KOPT-K1 (cell line): ENCODE measurements at regions not wholly inside any gene's neighbourhood (a gene's known extent, or its start where the extent isn't known, plus 50 kb on each side); places are given as distances from the start of the nearest gene placed in this dataset.
"Not testable (repeated sequence)": the region's sequence is repeated elsewhere in the genome, so short reads cannot be mapped to it uniquely, and the experiment has no call there.

ENCODE experiments used
- H3K27ac ChIP-seq: fragments of 200-600 bp; sonication (generic); 2 replicates; pipeline ENCODE4 v1.5.1; 2016; ENCODE audit warnings: antibody characterized with exemption, mild to moderate bottlenecking, low read depth, low read length; ENCODE audit not compliant: poor library complexity, severe bottlenecking
- H3K36me3 ChIP-seq: fragments of 200-600 bp; sonication (generic); 2 replicates; pipeline ENCODE4 v1.5.1; 2017; ENCODE audit warnings: antibody characterized with exemption, mild to moderate bottlenecking, low read length, moderate library complexity; ENCODE audit not compliant: insufficient read depth
- H3K9me3 ChIP-seq: fragments of 200-600 bp; sonication (generic); 2 replicates; pipeline ENCODE4 v1.5.1; 2017; ENCODE audit warnings: antibody characterized with exemption, low read length, mild to moderate bottlenecking; ENCODE audit not compliant: insufficient read depth, poor library complexity, severe bottlenecking

GRCh38 chr15:69606144-69606543, 153.5 kb downstream of the RPLP1 start:
- H3K27ac ChIP-seq, result no peak overlapping the region
- H3K9me3 ChIP-seq, result no peaks in the 10 kb centered on the region
- H3K36me3 ChIP-seq, result no peaks in the 10 kb centered on the region

DNA sequence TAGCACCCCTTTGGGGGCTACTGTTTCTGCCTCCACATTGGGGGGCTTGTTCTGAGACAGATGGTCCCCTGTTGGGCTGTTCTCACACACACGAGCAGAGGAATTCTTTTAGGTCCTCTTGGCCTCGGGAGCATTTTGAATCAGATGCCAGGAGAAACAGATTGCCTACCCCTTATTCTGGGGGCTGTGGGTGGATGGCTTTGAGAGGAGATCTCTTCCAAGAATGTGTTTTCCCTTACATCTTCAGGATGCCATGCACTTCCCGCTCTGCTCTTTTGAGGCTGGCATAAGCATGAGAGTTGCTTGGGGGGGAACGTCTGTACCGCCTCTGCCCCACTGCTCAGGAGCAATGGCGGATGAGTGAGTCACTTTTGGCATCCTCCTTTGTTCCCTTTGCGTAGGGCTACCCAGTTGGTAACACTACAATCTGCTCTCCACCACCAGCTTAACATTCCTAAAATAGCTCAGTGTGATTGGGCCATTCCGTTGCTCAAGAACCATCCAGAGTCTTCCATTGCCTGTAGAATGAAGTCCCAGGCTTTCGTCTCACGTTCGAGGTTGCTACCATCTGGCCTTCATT, 154.4 kb downstream of the RPLP1 start:
- no peaks in the 10 kb centered on the region for H3K36me3 ChIP-seq
- no peaks in the 10 kb centered on the region for H3K9me3 ChIP-seq
- no peak overlapping the region for H3K27ac ChIP-seq

DNA sequence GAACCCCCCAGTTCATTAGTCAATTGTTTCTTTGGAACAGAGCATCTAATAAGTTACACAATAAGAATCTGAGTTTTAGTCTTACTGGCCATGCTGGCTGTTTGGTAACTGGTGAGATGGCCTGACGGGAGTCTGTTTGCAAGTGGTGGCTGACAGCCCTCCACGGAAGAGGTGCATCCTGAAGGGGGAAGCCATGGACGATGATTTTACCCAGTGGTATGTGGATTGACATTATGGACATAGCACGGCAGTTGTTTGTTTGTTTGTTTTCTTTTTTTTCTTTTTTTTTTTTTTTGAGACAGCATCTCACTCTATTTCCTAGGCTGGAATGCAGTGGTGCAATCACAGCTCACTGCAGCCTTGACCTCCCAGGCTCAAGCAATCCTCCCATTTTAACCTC, 156.0 kb downstream of the RPLP1 start:
- Histone ChIP-seq H3K36me3 (no peaks in the 10 kb centered on the region), H3K27ac (no peak overlapping the region), H3K9me3 (no peaks in the 10 kb centered on the region)

- no peaks in the 10 kb centered on the region for H3K36me3 ChIP-seq
- no peak overlapping the region for H3K27ac ChIP-seq
- H3K9me3 ChIP-seq, result no peaks in the 10 kb centered on the region
Measured at GRCh38 chr15:69609176-69609575, 156.6 kb downstream of the RPLP1 start.

- H3K27ac ChIP-seq, result no peak overlapping the region
- no peaks in the 10 kb centered on the region for H3K36me3 ChIP-seq
- H3K9me3 ChIP-seq, result no peaks in the 10 kb centered on the region
Measured at GRCh38 chr15:69609776-69610175, 157.2 kb downstream of the RPLP1 start.

DNA sequence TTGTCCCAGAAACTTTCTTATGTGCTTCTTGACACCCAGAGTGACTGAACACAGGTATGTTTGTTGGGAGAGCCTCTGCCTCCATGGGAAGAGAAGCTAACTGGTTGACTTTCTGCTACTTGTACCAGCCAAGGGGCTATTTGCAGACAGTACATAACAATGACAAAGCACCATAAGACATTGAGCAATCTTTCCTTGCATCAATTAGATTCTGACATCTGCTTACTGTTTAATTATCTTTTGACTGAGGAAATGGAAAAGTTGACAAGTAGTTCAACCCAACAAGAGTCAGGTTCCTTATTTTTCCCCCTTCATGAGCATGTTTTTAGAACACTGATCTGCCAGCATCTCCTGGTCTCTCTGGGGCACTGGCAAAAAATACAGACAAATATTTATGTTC, 157.7 kb downstream of the RPLP1 start:
- H3K9me3 ChIP-seq, result no peaks in the 10 kb centered on the region
- H3K27ac ChIP-seq, result no peak overlapping the region
- no peaks in the 10 kb centered on the region for H3K36me3 ChIP-seq

- H3K36me3 ChIP-seq, result no peaks in the 10 kb centered on the region
- no peaks in the 10 kb centered on the region for H3K9me3 ChIP-seq
- no peak overlapping the region for H3K27ac ChIP-seq
Measured at GRCh38 chr15:69610858-69611257, 158.2 kb downstream of the RPLP1 start.

GRCh38 chr15:69612112-69612511, 159.5 kb downstream of the RPLP1 start:
- no peaks in the 10 kb centered on the region for H3K36me3 ChIP-seq
- H3K9me3 ChIP-seq, result no peaks in the 10 kb centered on the region
- no peak overlapping the region for H3K27ac ChIP-seq

DNA sequence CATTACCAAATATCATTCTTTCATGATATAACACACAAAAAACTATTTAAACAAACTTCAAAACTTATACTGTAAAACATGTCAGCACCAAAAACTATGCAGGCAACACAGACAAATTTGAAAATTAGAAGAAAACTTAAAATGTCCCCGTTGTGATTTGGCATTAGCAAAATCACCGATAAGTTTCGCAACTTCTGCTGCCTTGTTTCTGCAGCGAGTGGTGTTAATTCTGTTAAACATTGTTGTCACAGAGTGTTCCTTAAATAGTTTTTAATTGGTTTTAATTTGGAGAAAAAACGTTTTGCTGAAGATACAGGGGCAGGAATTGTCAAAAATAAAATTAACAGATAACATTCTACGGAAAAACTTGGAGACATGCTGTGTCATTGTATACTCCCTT, 160.6 kb downstream of the RPLP1 start:
- no peaks in the 10 kb centered on the region for H3K9me3 ChIP-seq
- no peak overlapping the region for H3K27ac ChIP-seq
- no peaks in the 10 kb centered on the region for H3K36me3 ChIP-seq

DNA sequence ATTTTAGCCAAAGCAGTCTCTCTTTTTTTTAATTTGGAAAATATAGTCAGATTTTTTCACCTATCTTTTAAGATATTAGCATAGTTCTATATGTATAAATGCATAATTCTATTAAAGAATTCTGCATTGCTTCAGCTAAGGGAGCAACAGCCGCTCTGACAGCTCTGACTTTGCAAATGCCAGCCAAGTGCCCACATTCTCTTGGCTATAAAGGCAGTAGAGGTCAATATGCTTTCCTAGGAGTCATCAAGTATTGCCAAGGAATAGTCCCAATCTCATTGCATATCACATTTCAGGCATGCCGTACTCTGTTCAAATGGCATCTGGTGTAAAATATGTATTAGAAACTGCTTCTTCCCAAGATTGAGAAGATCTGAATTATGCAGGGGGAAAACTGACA, 161.4 kb downstream of the RPLP1 start:
- H3K36me3 ChIP-seq, result no peaks in the 10 kb centered on the region
- no peaks in the 10 kb centered on the region for H3K9me3 ChIP-seq
- H3K27ac ChIP-seq, result no peak overlapping the region

DNA sequence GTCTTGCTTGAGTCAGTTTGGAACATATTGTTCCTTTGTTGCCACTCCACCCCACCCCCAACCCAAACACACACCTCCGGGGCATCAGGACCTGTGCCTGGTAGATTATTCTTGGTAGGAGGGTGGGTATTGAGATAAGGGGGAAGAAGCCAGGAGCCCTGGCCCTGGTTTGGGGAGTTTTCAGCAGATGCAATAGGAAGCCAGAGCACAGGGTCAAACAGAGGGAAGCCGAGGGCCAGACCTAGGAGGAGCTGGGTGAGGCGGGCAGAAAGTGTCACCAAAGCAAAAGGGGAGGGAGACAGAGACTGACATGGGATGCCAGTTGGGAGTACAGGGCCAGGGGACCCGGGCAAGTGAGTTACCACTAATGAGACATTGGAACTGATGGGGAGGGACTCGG, 163.1 kb downstream of the RPLP1 start:
- Histone ChIP-seq H3K9me3 (no peaks in the 10 kb centered on the region), H3K27ac (no peak overlapping the region), H3K36me3 (no peaks in the 10 kb centered on the region)

- Histone ChIP-seq H3K36me3 (no peaks in the 10 kb centered on the region), H3K9me3 (no peaks in the 10 kb centered on the region), H3K27ac (no peak overlapping the region)
Measured at GRCh38 chr15:69616558-69616957, 163.9 kb downstream of the RPLP1 start.

- H3K36me3 ChIP-seq, H3K27ac ChIP-seq, H3K9me3 ChIP-seq: not testable (repeated sequence)
Measured at GRCh38 chr15:69617144-69617543, 164.5 kb downstream of the RPLP1 start.

- H3K9me3 ChIP-seq, result no peaks in the 10 kb centered on the region
- H3K27ac ChIP-seq, result no peak overlapping the region
Measured at GRCh38 chr15:69623392-69624154, 171.0 kb downstream of the RPLP1 start.

GRCh38 chr15:69624155-69624520, 171.5 kb downstream of the RPLP1 start:
- no peaks in the 10 kb centered on the region for H3K9me3 ChIP-seq
- no peaks in the 10 kb centered on the region for H3K36me3 ChIP-seq
- no peak overlapping the region for H3K27ac ChIP-seq

More at GRCh38 chr15:69623392-69624154, 171.0 kb downstream of the RPLP1 start:
- no peaks in the 10 kb centered on the region for H3K36me3 ChIP-seq

GRCh38 chr15:69624816-69625215, 172.2 kb downstream of the RPLP1 start:
- Histone ChIP-seq H3K27ac (no peak overlapping the region), H3K9me3 (no peaks in the 10 kb centered on the region), H3K36me3 (no peaks in the 10 kb centered on the region)
